Body of pancreas (tissue), 4 donors: ENCODE measurements at regions not wholly inside any gene's neighbourhood (a gene's known extent, or its start where the extent isn't known, plus 50 kb on each side); places are given as distances from the start of the nearest gene placed in this dataset.

Experiments used
- CTCF ChIP-seq, 7 experiments: fragments of 450-650 bp in 4 of 7; fragments of 200-600 bp in 3 of 7; sonication (generic) in 3 of 7; IDR thresholded peaks; one replicate each; pipeline ENCODE4 v1.5.1; 2016 to 2019; ENCODE audit warnings: antibody characterized with exemption in 7 of 7
- POLR2A ChIP-seq, 3 donors: fragments of 450-650 bp; IDR thresholded peaks; one replicate each; pipeline ENCODE4 v1.6.1; 2016; ENCODE audit warnings: antibody characterized with exemption in 3 of 3, mild to moderate bottlenecking in 2 of 3

- no peak for TF ChIP-seq CTCF (IDR thresholded peaks at IDR 0.05)
- TF ChIP-seq POLR2A (IDR thresholded peaks at IDR 0.05): no peak
These were observed 413.5 kb upstream of the SEL1L start for GRCh38 chr14:81946834-81947798.
